CD14-positive monocyte (primary cell): ENCODE measurements at regions not wholly inside any gene's neighbourhood (a gene's known extent, or its start where the extent isn't known, plus 50 kb on each side); places are given as distances from the start of the nearest gene placed in this dataset.

ENCODE experiments used
- DNase-seq, 3 donors: peaks; one replicate each; pipeline ENCODE4 v3.0.0-alpha.2; 2011 to 2022
- H2AFZ ChIP-seq: 2 replicates; pipeline ENCODE4 v1.6.0; 2012; ENCODE audit warnings: mild to moderate bottlenecking, low read depth, low read length, inconsistent platforms; ENCODE audit not compliant: insufficient read depth, poor library complexity, severe bottlenecking
- H3K27ac ChIP-seq, 2 donors: 1 replicate in 1 of 2; 2 replicates in 1 of 2; pipeline ENCODE4 v1.5.1; 2012 to 2013; ENCODE audit warnings: low read length in 2 of 2, control low read depth in 1 of 2, inconsistent platforms in 1 of 2, low read depth in 1 of 2, mild to moderate bottlenecking in 1 of 2
- H3K27me3 ChIP-seq, 2 donors: one replicate each; pipeline versions ENCODE4 v1.6.0 to v1.6.1; 2011 to 2013; ENCODE audit warnings: low read length in 2 of 2; ENCODE audit not compliant: control insufficient read depth in 2 of 2, insufficient read depth in 2 of 2
- H3K36me3 ChIP-seq, 2 donors: replicated peaks in 1 of 2; 1 replicate in 1 of 2; 2 replicates in 1 of 2; pipeline versions ENCODE4 v1.5.1 to v1.6.1; 2012 to 2013; ENCODE audit warnings: low read length in 2 of 2, control low read depth in 1 of 2, inconsistent platforms in 1 of 2, mild to moderate bottlenecking in 1 of 2; ENCODE audit not compliant: insufficient read depth in 2 of 2, control insufficient read depth in 1 of 2
- H3K4me1 ChIP-seq, 2 donors: 1 replicate in 1 of 2; 2 replicates in 1 of 2; pipeline versions ENCODE4 v1.5.1 to v1.6.1; 2012 to 2013; ENCODE audit warnings: low read length in 2 of 2, control low read depth in 1 of 2, inconsistent platforms in 1 of 2, mild to moderate bottlenecking in 1 of 2, moderate library complexity in 1 of 2; ENCODE audit not compliant: insufficient read depth in 2 of 2, control insufficient read depth in 1 of 2
- H3K4me2 ChIP-seq: replicated peaks from 2 replicates; pipeline ENCODE3; 2012; ENCODE audit warnings: low read length, moderate library complexity, mild to moderate bottlenecking; ENCODE audit not compliant: poor library complexity, severe bottlenecking; ENCODE audit errors: extremely low read depth
- H3K4me3 ChIP-seq, 3 experiments: fragments of 200-600 bp in 1 of 3; sonication (generic) in 1 of 3; replicated peaks in 1 of 3; 1 replicate in 2 of 3; 2 replicates in 1 of 3; pipeline ENCODE4 v1.5.1; 2011 to 2013; ENCODE audit warnings: low read length in 3 of 3, mild to moderate bottlenecking in 3 of 3, control low read depth in 2 of 3, low read depth in 2 of 3, inconsistent platforms in 1 of 3, moderate library complexity in 1 of 3
- H3K79me2 ChIP-seq: 2 replicates; pipeline ENCODE4 v1.6.0; 2012; ENCODE audit warnings: mild to moderate bottlenecking, control low read depth, inconsistent platforms, low read length, moderate library complexity; ENCODE audit not compliant: insufficient read depth
- H3K9ac ChIP-seq: 2 replicates; pipeline ENCODE4 v1.6.0; 2017; ENCODE audit warnings: low read length, mild to moderate bottlenecking; ENCODE audit not compliant: insufficient read depth, poor library complexity, severe bottlenecking
- H3K9me3 ChIP-seq, 2 donors: replicated peaks in 1 of 2; 1 replicate in 1 of 2; 2 replicates in 1 of 2; pipeline versions ENCODE4 v1.5.1 to v1.6.1; 2012 to 2013; ENCODE audit warnings: low read length in 2 of 2, control low read depth in 1 of 2; ENCODE audit not compliant: control insufficient read depth in 1 of 2, insufficient read depth in 1 of 2
- H4K20me1 ChIP-seq: 2 replicates; pipeline ENCODE4 v1.6.0; 2012; ENCODE audit warnings: mild to moderate bottlenecking, low read length, control low read depth, moderate library complexity; ENCODE audit not compliant: insufficient read depth
- H3K27ac Mint-ChIP-seq, 7 donors: one replicate each; pipeline ENCODE4 v1.8.0; 2020; ENCODE audit warnings: mild to moderate bottlenecking in 7 of 7, mixed read lengths in 7 of 7, moderate library complexity in 6 of 7, inconsistent platforms in 2 of 7
- H3K27me3 Mint-ChIP-seq, 3 donors: one replicate each; pipeline ENCODE4 v1.8.0; 2021 to 2022; ENCODE audit warnings: low read depth in 3 of 3, mild to moderate bottlenecking in 3 of 3, mixed read lengths in 3 of 3, moderate library complexity in 3 of 3, inconsistent platforms in 1 of 3
- H3K36me3 Mint-ChIP-seq, 2 donors: one replicate each; pipeline ENCODE4 v1.8.0; 2020; ENCODE audit warnings: mixed read lengths in 2 of 2, inconsistent platforms in 1 of 2, mild to moderate bottlenecking in 1 of 2
- H3K4me1 Mint-ChIP-seq: one replicate; pipeline ENCODE4 v1.8.0; 2020; ENCODE audit warnings: mild to moderate bottlenecking, mixed read lengths
- H3K4me3 Mint-ChIP-seq, 2 donors: one replicate each; pipeline ENCODE4 v1.8.0; 2020; ENCODE audit warnings: mild to moderate bottlenecking in 2 of 2, mixed read lengths in 2 of 2, moderate library complexity in 1 of 2
- H3K9me3 Mint-ChIP-seq, 7 donors: one replicate each; pipeline ENCODE4 v1.8.0; 2020 to 2022; ENCODE audit warnings: mixed read lengths in 7 of 7, mild to moderate bottlenecking in 6 of 7, moderate library complexity in 6 of 7, inconsistent platforms in 2 of 7
- WGBS: methylation state at CpG from one replicate; pipeline ENCODE4 v1.1.5; 2013; ENCODE audit warnings: missing lambda C conversion rate; ENCODE audit not compliant: insufficient coverage; 5-methylcytosine and 5-hydroxymethylcytosine counted together
- intact Hi-C, 2 donors: fragments of 100-400 bp; cut with micrococcal nuclease; formaldehyde crosslinking; loops; one replicate each; pipeline versions ENCODE4 v1.15.0 to v1.15.1; 2023
- TF ChIP-seq, protein P1 (sequence below): fragments of 200-600 bp; IDR thresholded peaks from one replicate; pipeline ENCODE4 v1.8.0; 2022; ENCODE audit warnings: antibody characterized with exemption, mild to moderate bottlenecking

DNA sequence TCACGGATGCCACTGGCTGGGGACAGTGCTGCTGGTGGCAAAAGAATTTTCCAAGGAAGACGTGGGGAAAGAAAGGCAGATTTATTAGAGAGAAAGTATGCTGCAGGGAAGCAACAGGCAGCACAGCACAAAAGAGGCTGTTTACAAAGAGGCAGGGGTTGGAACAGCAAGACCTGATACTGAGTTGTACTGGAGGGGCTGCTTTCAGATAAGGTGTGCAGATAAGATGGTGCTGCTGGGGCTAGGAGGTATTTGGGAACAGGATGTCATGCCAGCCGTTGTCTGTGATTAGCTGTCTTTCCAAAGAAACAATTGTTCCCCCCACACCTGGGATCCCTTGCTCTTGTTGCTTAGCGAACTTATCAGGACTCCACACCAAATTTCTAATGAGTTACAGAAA, 2023.3 kb upstream of the PCDH20 start:
- H3K79me2 ChIP-seq = no peaks in the 10 kb centered on the region
- no peak overlapping the region for H3K9ac ChIP-seq
- no peaks in the 10 kb centered on the region for H4K20me1 ChIP-seq
- intact Hi-C loops = no loop called here
- H3K4me3 ChIP-seq = no peak overlapping the region
- Mint-ChIP-seq H3K4me1 (no peaks in the 10 kb centered on the region), H3K27ac (no peak overlapping the region), H3K4me3 (no peak overlapping the region), H3K36me3 (no peaks in the 10 kb centered on the region), H3K27me3 (no peaks in the 10 kb centered on the region), H3K9me3 (peaks cover 0 to 23% (median 5%) of the 10 kb centered on the region in 7 donors)
- H3K4me2 ChIP-seq = no peak overlapping the region
- H3K36me3 ChIP-seq = no peaks in the 10 kb centered on the region
- no peaks in the 10 kb centered on the region for H3K27me3 ChIP-seq
- H3K27ac ChIP-seq = no peak overlapping the region
- no peak for DNase-seq
- H2AFZ ChIP-seq = no peak overlapping the region
- TF ChIP-seq, protein P1, sequence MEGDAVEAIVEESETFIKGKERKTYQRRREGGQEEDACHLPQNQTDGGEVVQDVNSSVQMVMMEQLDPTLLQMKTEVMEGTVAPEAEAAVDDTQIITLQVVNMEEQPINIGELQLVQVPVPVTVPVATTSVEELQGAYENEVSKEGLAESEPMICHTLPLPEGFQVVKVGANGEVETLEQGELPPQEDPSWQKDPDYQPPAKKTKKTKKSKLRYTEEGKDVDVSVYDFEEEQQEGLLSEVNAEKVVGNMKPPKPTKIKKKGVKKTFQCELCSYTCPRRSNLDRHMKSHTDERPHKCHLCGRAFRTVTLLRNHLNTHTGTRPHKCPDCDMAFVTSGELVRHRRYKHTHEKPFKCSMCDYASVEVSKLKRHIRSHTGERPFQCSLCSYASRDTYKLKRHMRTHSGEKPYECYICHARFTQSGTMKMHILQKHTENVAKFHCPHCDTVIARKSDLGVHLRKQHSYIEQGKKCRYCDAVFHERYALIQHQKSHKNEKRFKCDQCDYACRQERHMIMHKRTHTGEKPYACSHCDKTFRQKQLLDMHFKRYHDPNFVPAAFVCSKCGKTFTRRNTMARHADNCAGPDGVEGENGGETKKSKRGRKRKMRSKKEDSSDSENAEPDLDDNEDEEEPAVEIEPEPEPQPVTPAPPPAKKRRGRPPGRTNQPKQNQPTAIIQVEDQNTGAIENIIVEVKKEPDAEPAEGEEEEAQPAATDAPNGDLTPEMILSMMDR = no peak
- no peaks in the 10 kb centered on the region for H3K4me1 ChIP-seq
- peaks cover 0 to 9% of the 10 kb centered on the region in 2 donors for H3K9me3 ChIP-seq
- 74% methylated on average over 2 of the region's 4 CpGs for WGBS

DNA sequence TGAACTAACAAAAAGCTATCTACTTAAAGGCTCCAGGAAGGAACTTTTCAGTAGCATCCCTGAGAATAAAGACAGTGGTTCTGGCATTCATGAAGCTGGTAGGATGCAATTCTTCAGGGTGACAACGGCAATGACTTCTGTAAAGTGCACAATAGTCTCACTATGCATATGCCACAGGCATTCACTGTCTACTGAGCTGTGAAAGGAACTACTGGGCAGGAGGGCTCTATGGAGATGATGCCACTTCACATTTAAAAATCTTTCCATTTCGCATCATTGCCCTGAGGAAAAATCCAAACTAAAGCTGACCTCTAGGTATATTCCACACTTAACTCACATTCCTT, 2020.6 kb upstream of the PCDH20 start:
- TF ChIP-seq, protein P1 = no peak
- Histone ChIP-seq H4K20me1 (no peaks in the 10 kb centered on the region), H3K9me3 (peaks cover 0 to 9% of the 10 kb centered on the region in 2 donors), H3K36me3 (no peaks in the 10 kb centered on the region), H3K79me2 (no peaks in the 10 kb centered on the region), H3K4me2 (no peak overlapping the region), H3K9ac (no peak overlapping the region), H2AFZ (no peak overlapping the region), H3K4me1 (no peaks in the 10 kb centered on the region), H3K27ac (no peak overlapping the region), H3K27me3 (no peaks in the 10 kb centered on the region), H3K4me3 (no peak overlapping the region)
- DNase-seq = no peak
- H3K9me3 Mint-ChIP-seq = peaks cover 0 to 23% (median 2%) of the 10 kb centered on the region in 7 donors
- no peaks in the 10 kb centered on the region for H3K27me3 Mint-ChIP-seq
- H3K27ac Mint-ChIP-seq = no peak overlapping the region
- H3K4me1 Mint-ChIP-seq = no peaks in the 10 kb centered on the region
- no peak overlapping the region for H3K4me3 Mint-ChIP-seq
- H3K36me3 Mint-ChIP-seq = no peaks in the 10 kb centered on the region
- WGBS = 100% methylated on average over 1 of the region's 2 CpGs
- intact Hi-C loops = no loop called here
